ENCODE measurements at regions not wholly inside any gene's neighbourhood (a gene's known extent, or its start where the extent isn't known, plus 50 kb on each side); places are given as distances from the start of the nearest gene placed in this dataset.

GRCh38 chr12:131643631-131644452, 67.0 kb upstream of the SFSWAP start (continued):
- TF ChIP-seq CHD7 (IDR thresholded peaks at IDR 0.05; ENCODE audit: insufficient replicate concordance, low read length) (no peak), TEAD4 (IDR thresholded peaks at IDR 0.05; ENCODE audit: low read depth, low read length) (no peak), BACH1 (IDR thresholded peaks at IDR 0.05; ENCODE audit: low read length) (no peak), CREB1 (IDR thresholded peaks at IDR 0.05) (no peak), JUND (IDR thresholded peaks at IDR 0.05; ENCODE audit: low read length) (no peak), JUN (IDR thresholded peaks at IDR 0.05; ENCODE audit: low read depth, low read length) (no peak), EGR1 (IDR thresholded peaks at IDR 0.05; ENCODE audit: borderline replicate concordance, low read depth, low read length) (no peak), RBBP5 (IDR thresholded peaks at IDR 0.05; ENCODE audit: borderline replicate concordance, low read depth, low read length) (no peak), USF2 (IDR thresholded peaks at IDR 0.05; ENCODE audit: low read length) (no peak), ZNF274 (IDR thresholded peaks at IDR 0.05; ENCODE audit: borderline replicate concordance, extremely low read depth, low read length) (no peak)

Measured in H1 (cell line).